Left renal pelvis (tissue), 4 donors: ENCODE measurements at regions not wholly inside any gene's neighbourhood (a gene's known extent, or its start where the extent isn't known, plus 50 kb on each side); places are given as distances from the start of the nearest gene placed in this dataset.
"Not testable (repeated sequence)": the region's sequence is repeated elsewhere in the genome, so short reads cannot be mapped to it uniquely, and the experiment has no call there.

Experiments
- DNase-seq, 4 donors: peaks; one replicate each; pipeline ENCODE4 v3.0.0-alpha.2; 2013; ENCODE audit warnings: low read depth in 4 of 4, low spot score in 3 of 4

- DNase-seq: no peak
Measured at GRCh38 chr6:139905404-139906052, 531.1 kb upstream of the CITED2 start.

- no peak for DNase-seq
Measured at GRCh38 chr6:139904568-139904967, 530.1 kb upstream of the CITED2 start.

- DNase-seq: no peak
Measured at GRCh38 chr6:139904158-139904533, 529.7 kb upstream of the CITED2 start.

GRCh38 chr6:139903411-139904157 lies 529.1 kb upstream of the CITED2 start:
- no peak for DNase-seq

- DNase-seq: no peak
Measured at GRCh38 chr6:139895205-139895793, 520.9 kb upstream of the CITED2 start.

- DNase-seq: no peak
Measured at GRCh38 chr6:139894271-139894670, 519.8 kb upstream of the CITED2 start.

GRCh38 chr6:139891471-139891870 lies 517.0 kb upstream of the CITED2 start:
- DNase-seq: no peak

GRCh38 chr6:139888681-139889122 lies 514.3 kb upstream of the CITED2 start:
- DNase-seq: no peak

GRCh38 chr6:139887275-139887674 lies 512.8 kb upstream of the CITED2 start:
- DNase-seq: no peak

GRCh38 chr6:139886396-139886795 lies 511.9 kb upstream of the CITED2 start:
- no peak for DNase-seq

GRCh38 chr6:139885909-139886308 lies 511.5 kb upstream of the CITED2 start:
- DNase-seq: no peak

- no peak for DNase-seq
Measured at GRCh38 chr6:139883776-139884175, 509.3 kb upstream of the CITED2 start.

- no peak for DNase-seq
Measured at GRCh38 chr6:139882977-139883728, 508.7 kb upstream of the CITED2 start.

- no peak for DNase-seq
Measured at GRCh38 chr6:139882234-139882633, 507.8 kb upstream of the CITED2 start.

- no peak for DNase-seq
Measured at GRCh38 chr6:139881728-139882211, 507.3 kb upstream of the CITED2 start.

GRCh38 chr6:139881236-139881635 lies 506.8 kb upstream of the CITED2 start:
- no peak for DNase-seq

- no peak for DNase-seq
Measured at GRCh38 chr6:139879823-139880356, 505.4 kb upstream of the CITED2 start.

- not testable (repeated sequence) for DNase-seq
Measured at GRCh38 chr6:139879241-139879640, 504.8 kb upstream of the CITED2 start.

GRCh38 chr6:139877828-139878405 lies 503.5 kb upstream of the CITED2 start:
- DNase-seq: no peak

- DNase-seq: no peak
Measured at GRCh38 chr6:139872665-139873064, 498.2 kb upstream of the CITED2 start.
